RCC 7860 (cell line): ENCODE measurements at regions not wholly inside any gene's neighbourhood (a gene's known extent, or its start where the extent isn't known, plus 50 kb on each side); places are given as distances from the start of the nearest gene placed in this dataset.
"Not testable (repeated sequence)": the region's sequence is repeated elsewhere in the genome, so short reads cannot be mapped to it uniquely, and the experiment has no call there.

ENCODE experiments used
- DNase-seq: peaks from one replicate; pipeline ENCODE4 v3.0.0-alpha.2; 2015; ENCODE audit warnings: low spot score
- FAIRE-seq: peaks from 2 replicates; lab custom pipeline; 2012; peaks lifted over from hg19 to GRCh38; lab: Jason Lieb, UNC

GRCh38 chr1:70811815-70812214 is 235.8 kb downstream of the PTGER3 start:
- FAIRE-seq, result no peak
- no peak for DNase-seq

DNA sequence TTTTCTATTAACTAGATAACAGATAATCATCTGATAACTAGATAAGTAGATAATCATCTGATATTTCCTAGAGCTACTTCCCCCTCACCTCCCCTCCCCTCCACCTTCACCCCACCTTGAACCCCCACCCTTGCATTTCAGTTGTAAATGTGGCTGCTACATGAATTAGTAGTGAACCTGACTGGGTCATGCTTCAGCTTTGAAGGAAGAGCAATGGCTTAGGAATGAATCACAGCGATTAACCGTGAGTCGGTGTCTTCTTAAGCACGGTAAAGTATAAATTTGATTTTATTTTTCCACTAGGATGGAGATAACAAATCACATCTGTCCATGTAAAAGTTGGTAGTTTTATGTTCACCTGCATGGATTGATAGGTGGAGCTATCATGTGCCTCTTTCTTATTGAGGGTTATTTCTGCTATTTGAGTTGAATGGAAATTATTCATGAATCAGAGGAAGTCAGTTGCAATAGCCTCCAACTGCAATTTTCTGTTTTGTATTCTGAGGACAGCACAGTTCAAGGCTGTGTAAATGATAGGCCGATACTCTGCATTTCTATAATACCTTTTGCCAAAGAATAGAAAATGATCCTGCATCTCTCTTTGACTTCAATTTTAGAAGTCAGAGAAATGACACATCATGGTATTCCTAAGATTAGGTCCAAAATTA is 235.0 kb downstream of the PTGER3 start:
- FAIRE-seq (no peak), DNase-seq (no peak)

- no peak for DNase-seq
- FAIRE-seq, result no peak
Measured at GRCh38 chr1:70818401-70818800, 229.2 kb downstream of the PTGER3 start.

DNA sequence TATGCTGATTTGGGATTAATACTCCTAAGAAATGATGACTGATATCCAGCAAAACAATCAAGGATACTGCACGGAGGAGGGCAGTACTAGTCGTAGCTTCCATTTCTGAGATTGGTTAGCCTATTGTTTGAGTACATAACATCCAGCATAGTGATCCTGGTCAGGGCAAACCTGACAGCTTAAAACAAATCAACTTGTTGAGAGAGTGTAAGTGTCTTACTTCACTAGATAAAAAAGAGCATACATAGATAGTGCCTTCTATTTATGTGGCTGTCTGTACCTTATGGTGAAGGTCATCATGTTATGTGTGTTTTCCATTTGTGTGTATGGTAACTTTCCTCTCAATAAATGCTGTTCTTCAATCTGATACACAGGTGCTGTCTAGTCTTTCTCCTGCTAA is 228.4 kb downstream of the PTGER3 start:
- no peak for DNase-seq
- FAIRE-seq, result no peak

- DNase-seq (no peak), FAIRE-seq (no peak)
Measured at GRCh38 chr1:70819785-70820184, 227.8 kb downstream of the PTGER3 start.

GRCh38 chr1:70820396-70820795 is 227.2 kb downstream of the PTGER3 start:
- DNase-seq (no peak), FAIRE-seq (no peak)

DNA sequence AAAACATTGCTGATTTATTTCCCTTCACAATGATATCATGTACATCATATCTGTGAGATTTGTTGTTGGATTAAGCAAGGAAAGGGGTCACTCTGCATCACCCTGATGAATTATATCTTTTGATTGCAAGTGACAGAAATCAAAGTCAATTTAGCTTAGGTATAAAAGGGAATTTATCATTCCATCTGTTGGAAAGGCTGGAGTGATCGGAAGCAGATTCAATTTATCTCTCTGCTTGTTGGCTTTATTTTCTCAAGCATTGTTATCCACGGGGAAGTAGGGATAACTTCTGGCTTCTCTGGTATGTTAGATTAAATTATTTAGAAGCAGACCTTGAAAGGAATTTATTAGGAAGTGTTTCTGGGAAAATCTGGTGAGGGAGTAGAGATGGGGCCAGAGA is 226.6 kb downstream of the PTGER3 start:
- DNase-seq (no peak), FAIRE-seq (no peak)

DNA sequence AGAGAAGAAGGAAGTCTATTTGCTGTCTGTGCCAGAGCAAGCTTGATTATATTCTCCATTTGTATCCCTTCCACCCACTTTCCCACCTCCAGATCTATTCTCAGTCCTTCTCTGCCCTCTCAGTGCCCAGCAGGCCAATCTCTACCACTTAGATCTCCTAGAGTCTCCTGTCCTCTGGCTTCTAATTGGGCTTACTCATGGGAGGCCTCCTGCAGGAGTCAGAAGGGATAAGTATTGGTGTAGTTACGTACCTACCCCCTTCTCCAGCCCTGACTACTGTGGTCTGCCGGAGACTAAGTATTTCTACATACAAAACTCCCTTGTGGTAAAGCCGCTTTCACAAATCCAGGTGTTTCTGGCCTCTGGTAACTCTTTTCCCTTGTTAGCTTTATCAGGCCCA is 221.2 kb downstream of the PTGER3 start:
- FAIRE-seq (no peak), DNase-seq (no peak)

DNA sequence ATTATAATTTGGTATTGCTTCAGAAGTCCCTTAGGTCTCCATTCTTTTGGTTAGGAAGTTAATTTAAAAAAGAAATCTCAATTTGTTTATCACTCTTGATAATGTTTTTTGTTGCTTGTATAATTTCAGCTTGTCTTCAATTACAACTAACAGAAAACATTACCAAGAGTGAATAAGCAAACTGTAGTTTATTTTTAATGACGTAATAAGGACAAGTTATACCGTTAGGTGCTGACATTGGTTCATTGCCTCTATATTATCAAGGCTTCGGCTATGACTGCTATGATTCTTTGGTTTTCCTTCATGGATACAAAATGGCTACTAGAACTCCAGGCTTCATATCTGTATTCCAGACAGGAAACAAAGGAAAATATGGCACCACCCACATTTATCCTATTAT is 220.6 kb downstream of the PTGER3 start:
- FAIRE-seq, result no peak

GRCh38 chr1:70828177-70828576 is 219.4 kb downstream of the PTGER3 start:
- FAIRE-seq (no peak), DNase-seq (no peak)

More for the DNA sequence above, 220.6 kb downstream of the PTGER3 start:
- no peak for DNase-seq

GRCh38 chr1:70834365-70834764 is 213.3 kb downstream of the PTGER3 start:
- not testable (repeated sequence) for DNase-seq, FAIRE-seq

DNA sequence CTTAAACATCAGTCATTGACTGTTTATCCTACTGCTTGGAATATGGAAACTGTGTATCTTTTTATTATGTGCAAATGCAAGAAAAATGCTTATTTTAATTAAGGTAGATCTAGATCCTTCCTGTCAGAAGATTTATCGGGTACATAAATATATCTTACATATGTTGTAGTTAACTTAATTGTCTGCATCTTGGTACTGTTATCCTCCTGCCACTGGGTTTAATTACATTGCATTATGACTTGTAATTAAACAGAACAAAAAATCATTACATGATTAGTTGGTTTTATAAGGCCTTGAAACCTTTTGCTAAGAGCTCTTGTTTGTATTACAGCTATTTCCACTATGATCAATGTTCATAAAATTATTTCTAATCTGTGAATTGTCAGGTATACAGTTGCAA is 211.2 kb downstream of the PTGER3 start:
- FAIRE-seq (no peak), DNase-seq (no peak)

DNA sequence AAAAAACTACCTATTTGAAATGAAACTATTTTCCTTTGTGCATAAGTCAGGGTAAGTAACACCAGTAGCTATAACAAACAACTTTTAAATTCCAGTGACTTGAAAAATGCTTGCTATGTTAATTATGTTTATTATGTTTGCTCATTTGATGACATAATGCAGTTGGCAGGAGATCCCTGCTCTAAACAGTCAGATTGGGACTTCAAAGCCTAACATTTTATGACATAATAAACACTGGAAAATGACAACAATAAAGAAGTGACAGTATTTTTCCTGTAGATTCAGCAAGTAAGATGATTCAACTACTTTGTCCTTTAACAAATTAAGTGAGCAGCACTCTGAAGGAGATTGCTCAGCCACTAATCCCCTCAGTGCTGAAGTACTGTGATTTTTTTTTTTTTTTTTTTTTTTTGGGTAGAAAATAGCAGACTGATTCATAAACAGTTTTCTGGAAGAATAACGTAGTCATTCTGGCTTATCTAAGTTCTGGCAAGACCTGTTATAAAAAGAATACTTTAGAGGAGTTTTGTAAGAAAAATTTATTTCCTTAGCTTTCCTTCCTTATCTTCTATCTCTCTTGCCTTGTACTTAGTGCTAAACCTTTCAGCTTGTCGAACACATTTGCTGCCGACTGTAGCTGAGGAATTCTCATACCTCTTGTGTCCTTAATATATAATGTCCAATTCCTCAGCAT is 207.2 kb downstream of the PTGER3 start:
- FAIRE-seq (no peak), DNase-seq (no peak)

GRCh38 chr1:70842562-70842961 is 205.1 kb downstream of the PTGER3 start:
- DNase-seq (no peak), FAIRE-seq (no peak)

GRCh38 chr1:70843452-70843851 is 204.2 kb downstream of the PTGER3 start:
- FAIRE-seq (no peak), DNase-seq (no peak)

- DNase-seq, result no peak
Measured at GRCh38 chr1:70847013-70847412, 200.6 kb downstream of the PTGER3 start.

DNA sequence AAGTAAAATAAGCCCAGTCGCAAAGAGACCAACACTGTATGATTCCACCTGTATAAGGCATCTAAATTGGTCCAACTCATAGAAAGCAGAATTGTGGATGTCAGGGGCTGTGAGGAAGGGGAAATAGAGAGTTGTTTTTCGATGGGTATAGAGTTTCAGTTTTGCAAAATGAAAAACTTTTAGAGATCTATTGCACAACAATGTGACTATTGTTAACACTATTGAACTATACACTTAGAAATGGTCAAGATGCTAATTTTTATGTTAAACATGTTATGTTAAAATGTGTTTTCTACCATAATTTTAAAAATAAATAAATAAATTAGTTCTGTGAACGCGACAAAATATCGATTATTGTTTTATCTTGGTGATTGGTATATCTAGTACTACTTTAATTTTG is 192.4 kb downstream of the PTGER3 start:
- DNase-seq (no peak), FAIRE-seq (no peak)

More at GRCh38 chr1:70847013-70847412, 200.6 kb downstream of the PTGER3 start:
- FAIRE-seq, result no peak

GRCh38 chr1:70856201-70856600 is 191.4 kb downstream of the PTGER3 start:
- no peak for FAIRE-seq

DNA sequence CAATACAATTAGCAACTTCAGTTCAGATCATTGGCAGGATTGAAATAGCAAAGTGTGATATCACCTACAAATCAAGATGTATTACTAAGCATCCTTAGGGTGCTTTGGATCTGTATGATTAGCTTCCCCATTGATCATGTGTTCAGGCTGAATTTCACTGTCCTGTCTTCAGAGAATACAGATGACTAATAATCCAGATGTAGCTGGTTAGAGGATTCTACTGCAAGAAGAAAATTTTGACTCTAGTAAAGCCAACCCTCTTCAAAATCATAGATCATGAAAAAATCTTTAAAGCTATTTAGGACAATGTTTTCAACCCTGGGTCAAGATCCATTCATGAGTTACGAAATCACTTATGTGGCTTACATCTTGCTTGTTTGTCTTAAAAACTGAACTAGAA is 184.4 kb downstream of the PTGER3 start:
- FAIRE-seq (no peak), DNase-seq (no peak)

More at GRCh38 chr1:70856201-70856600, 191.4 kb downstream of the PTGER3 start:
- no peak for DNase-seq

GRCh38 chr1:70864302-70864701 is 183.3 kb downstream of the PTGER3 start:
- DNase-seq, result no peak
- FAIRE-seq, result no peak

DNA sequence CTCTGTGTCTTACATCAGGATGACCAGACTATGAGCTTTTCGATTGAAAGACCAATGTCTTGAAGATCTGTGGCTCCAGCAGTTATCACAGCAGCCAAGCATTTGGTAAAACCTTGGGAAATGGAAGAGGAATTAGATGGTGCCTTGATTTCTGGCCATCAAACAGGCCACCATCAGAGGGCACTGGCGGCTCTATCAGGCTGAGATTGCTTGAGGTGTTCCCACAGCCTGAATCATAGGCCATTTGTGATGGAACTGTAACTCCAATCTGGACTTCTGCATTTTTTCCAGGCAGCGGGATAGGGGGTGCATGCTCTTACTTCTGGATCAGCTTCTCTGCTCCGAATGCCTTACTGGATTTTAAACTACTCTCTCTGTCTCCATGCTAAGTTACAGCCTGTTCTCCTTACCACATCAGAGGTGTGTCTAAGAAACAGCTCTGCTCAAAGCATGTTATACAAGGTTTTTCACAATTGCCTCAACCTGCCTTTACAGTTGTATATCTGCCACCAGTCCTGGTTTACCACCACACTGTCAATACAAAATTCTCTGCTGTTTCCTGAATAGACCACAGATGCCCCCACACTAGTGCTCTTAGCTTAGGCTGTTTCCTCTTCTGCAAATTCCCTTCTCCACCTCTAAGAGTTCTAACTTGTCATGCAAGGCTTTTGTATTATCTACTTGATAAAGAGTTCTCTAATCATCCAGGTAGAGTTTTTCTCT is 180.9 kb downstream of the PTGER3 start:
- DNase-seq (no peak), FAIRE-seq (no peak)

DNA sequence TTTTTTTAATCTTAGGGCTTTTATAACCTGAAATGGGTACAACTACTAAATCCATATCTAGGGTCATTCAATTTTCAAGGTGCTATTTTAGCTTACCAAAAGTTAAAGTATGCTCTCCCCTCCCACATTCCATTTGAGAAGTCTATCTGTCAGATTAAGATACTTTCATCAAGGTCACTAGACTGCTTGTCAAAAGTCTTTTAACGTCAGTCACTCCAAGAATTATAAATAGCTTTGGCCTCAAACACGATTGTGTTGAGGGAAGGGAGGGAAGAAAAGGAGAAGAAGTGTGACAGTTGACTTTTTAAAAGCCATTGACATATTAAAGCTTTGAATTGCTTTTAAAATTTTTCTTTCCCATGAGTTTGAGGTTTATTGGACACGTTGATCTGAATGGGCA is 175.8 kb downstream of the PTGER3 start:
- FAIRE-seq (no peak), DNase-seq (no peak)
